ENCODE measurements at regions not wholly inside any gene's neighbourhood (a gene's known extent, or its start where the extent isn't known, plus 50 kb on each side); places are given as distances from the start of the nearest gene placed in this dataset.

DNA sequence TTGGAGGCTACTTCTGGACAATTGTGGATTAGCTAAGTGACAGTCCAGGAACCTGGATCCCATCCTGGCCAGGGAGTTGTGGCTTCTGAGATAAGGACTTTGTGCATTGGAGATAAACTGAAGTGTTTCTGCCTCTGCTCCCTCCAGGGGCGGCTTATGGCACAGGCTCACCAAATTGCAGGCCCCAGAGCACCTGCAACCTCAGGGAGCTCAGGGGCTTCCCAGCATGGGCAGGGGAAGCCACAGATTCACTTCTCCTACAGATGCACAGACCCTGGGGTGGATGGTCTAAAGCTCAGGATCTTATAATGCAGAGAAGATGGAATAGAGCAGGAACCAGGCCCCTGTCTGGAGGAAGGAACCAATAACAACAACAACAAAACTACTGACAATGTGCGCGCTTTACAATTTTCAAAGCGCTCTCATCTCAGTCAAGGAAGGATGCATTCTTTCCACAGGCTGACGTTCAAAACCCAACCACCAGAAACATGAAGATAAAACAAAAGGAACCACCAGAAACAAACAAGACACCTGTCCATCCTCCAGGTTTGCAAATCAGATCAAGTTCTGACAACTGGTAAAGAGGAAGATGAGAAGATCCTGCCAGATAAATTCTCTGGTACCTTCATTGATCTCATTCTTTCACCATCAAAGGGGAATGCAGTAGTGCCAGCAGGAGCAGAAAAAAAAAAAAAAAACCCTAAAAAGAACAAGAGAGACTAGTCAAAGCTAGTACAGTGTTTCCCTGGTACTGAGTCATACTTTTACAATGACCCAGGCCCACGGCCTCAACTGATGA is 121.0 kb upstream of the IRF2BP2 start (continued):
- TF ChIP-seq ZKSCAN1 (IDR thresholded peaks at IDR 0.05; ENCODE audit: low read depth, low read length): peak; percentile 35; the same call in 1 of the 2 replicates
- peak; percentile 67 for TF ChIP-seq JUND (IDR thresholded peaks at IDR 0.05; ENCODE audit: borderline replicate concordance, low read depth, low read length)
- peak; percentile 9; the same call in 1 of the 3 replicates for TF ChIP-seq JUND (tag; IDR thresholded peaks at IDR 0.05; ENCODE audit: borderline replicate concordance, low read depth, low read length)
- no peak for TF ChIP-seq CAMTA2 (CRISPR knock-in tag; conservative IDR thresholded peaks at IDR 0.05)
- no peak for TF ChIP-seq GATAD2B (IDR thresholded peaks at IDR 0.05; ENCODE audit: borderline replicate concordance)
- TF ChIP-seq ZFP30 (CRISPR knock-in tag; IDR thresholded peaks at IDR 0.05; ENCODE audit: borderline replicate concordance): no peak
- peak; percentile 84 for TF ChIP-seq MTA2 (IDR thresholded peaks at IDR 0.05; ENCODE audit: low read depth)
- no peak for TF ChIP-seq ATF6 (CRISPR knock-in tag; IDR thresholded peaks at IDR 0.05)
- no peak for TF ChIP-seq RFX7 (CRISPR knock-in tag; IDR thresholded peaks at IDR 0.05)
- 0 out of 2 replicates have a peak, but pooled peaks have one; percentile 16 for TF ChIP-seq SMC3 (conservative IDR thresholded peaks at IDR 0.05; ENCODE audit: insufficient read depth, low read depth, low read length)
- TF ChIP-seq SMARCC2 (IDR thresholded peaks at IDR 0.05; ENCODE audit: low read depth): peak; percentile 68
- TF ChIP-seq ARNT (IDR thresholded peaks at IDR 0.05): no peak
- peak; percentile 28 for TF ChIP-seq MEIS2 (IDR thresholded peaks at IDR 0.05; ENCODE audit: partially characterized antibody)
- TF ChIP-seq HNRNPUL1 (IDR thresholded peaks at IDR 0.05; ENCODE audit: low read length): no peak
- 0 out of 2 replicates have a peak, but pooled peaks have one; percentile 26 for TF ChIP-seq PYGO2 (tag; IDR thresholded peaks at IDR 0.05)
- TF ChIP-seq, protein P1, sequence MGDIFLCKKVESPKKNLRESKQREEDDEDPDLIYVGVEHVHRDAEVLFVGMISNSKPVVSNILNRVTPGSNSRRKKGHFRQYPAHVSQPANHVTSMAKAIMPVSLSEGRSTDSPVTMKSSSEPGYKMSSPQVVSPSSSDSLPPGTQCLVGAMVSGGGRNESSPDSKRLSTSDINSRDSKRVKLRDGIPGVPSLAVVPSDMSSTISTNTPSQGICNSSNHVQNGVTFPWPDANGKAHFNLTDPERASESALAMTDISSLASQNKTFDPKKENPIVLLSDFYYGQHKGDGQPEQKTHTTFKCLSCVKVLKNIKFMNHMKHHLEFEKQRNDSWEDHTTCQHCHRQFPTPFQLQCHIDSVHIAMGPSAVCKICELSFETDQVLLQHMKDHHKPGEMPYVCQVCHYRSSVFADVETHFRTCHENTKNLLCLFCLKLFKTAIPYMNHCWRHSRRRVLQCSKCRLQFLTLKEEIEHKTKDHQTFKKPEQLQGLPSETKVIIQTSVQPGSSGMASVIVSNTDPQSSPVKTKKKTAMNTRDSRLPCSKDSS (IDR thresholded peaks at IDR 0.05; ENCODE audit: low read depth, partially characterized antibody): no peak
- TF ChIP-seq EWSR1 (IDR thresholded peaks at IDR 0.05; ENCODE audit: borderline replicate concordance, low read depth, partially characterized antibody): no peak

Measured in K562 (cell line).